Endodermal cell (in vitro differentiated cells): ENCODE measurements at regions not wholly inside any gene's neighbourhood (a gene's known extent, or its start where the extent isn't known, plus 50 kb on each side); places are given as distances from the start of the nearest gene placed in this dataset.

Source experiments
- DNase-seq: peaks from one replicate; pipeline ENCODE4 v3.0.0-alpha.2; 2017
- H3K27ac ChIP-seq: 2 replicates; pipeline ENCODE4 v1.5.1; 2013; ENCODE audit warnings: mild to moderate bottlenecking, low read depth, low read length, moderate library complexity
- H3K27me3 ChIP-seq: 2 replicates; pipeline ENCODE4 v1.6.1; 2013; ENCODE audit warnings: mild to moderate bottlenecking, low read length, moderate library complexity; ENCODE audit not compliant: insufficient read depth, control insufficient read depth, poor library complexity, severe bottlenecking
- H3K36me3 ChIP-seq: 2 replicates; pipeline ENCODE4 v1.7.0; 2013; ENCODE audit warnings: mild to moderate bottlenecking, low read length, moderate library complexity; ENCODE audit not compliant: control insufficient read depth, insufficient read depth
- H3K4me1 ChIP-seq: one replicate; pipeline ENCODE4 v1.7.0; 2013; ENCODE audit warnings: low read length; ENCODE audit not compliant: control insufficient read depth, insufficient read depth
- H3K4me3 ChIP-seq: 2 replicates; pipeline ENCODE4 v1.5.1; 2013; ENCODE audit warnings: mild to moderate bottlenecking, low read length, moderate library complexity
- H3K9ac ChIP-seq: 2 replicates; pipeline ENCODE4 v1.6.1; 2013; ENCODE audit warnings: mild to moderate bottlenecking, low read length, moderate library complexity; ENCODE audit not compliant: poor library complexity, severe bottlenecking; ENCODE audit errors: extremely low read depth
- H3K9me3 ChIP-seq: 2 replicates; pipeline ENCODE4 v1.6.1; 2013; ENCODE audit warnings: mild to moderate bottlenecking, low read length, moderate library complexity; ENCODE audit not compliant: control insufficient read depth
- H3K27ac Mint-ChIP-seq: 2 replicates; pipeline ENCODE4 v1.8.0; 2020; ENCODE audit warnings: mixed read lengths
- H3K27me3 Mint-ChIP-seq: 2 replicates; pipeline ENCODE4 v1.8.0; 2021; ENCODE audit warnings: mild to moderate bottlenecking, mixed read lengths; ENCODE audit not compliant: insufficient read depth
- H3K36me3 Mint-ChIP-seq: 2 replicates; pipeline ENCODE4 v1.8.0; 2020; ENCODE audit warnings: low read depth, mixed read lengths
- H3K4me1 Mint-ChIP-seq: 2 replicates; pipeline ENCODE4 v1.8.0; 2020; ENCODE audit warnings: mixed read lengths
- H3K4me3 Mint-ChIP-seq: 2 replicates; pipeline ENCODE4 v1.8.0; 2020; ENCODE audit warnings: mild to moderate bottlenecking, moderate library complexity, mixed read lengths
- H3K9me3 Mint-ChIP-seq: 2 replicates; pipeline ENCODE4 v1.8.0; 2020; ENCODE audit warnings: mild to moderate bottlenecking, mixed read lengths
- CTCF ChIP-seq: fragments of 200-600 bp; sonication (generic); conservative IDR thresholded peaks from 2 replicates; pipeline ENCODE4 v1.5.0; 2021; ENCODE audit warnings: antibody characterized with exemption, mild to moderate bottlenecking
- WGBS, 2 experiments: methylation state at CpG; one replicate each; pipeline versions ENCODE4 v1.1.5 to v1.1.7; 2013; ENCODE audit warnings: missing lambda C conversion rate in 2 of 2, mixed read lengths in 1 of 2; ENCODE audit not compliant: insufficient coverage in 1 of 2, insufficient read length in 1 of 2; 5-methylcytosine and 5-hydroxymethylcytosine counted together

- no peaks in the 10 kb centered on the region for H3K4me1 Mint-ChIP-seq
- no peak for DNase-seq
Measured at GRCh38 chr7:17071866-17072265, 190.1 kb upstream of the AGR3 start.

GRCh38 chr7:17075601-17076255 lies 193.9 kb upstream of the AGR3 start:
- no peak overlapping the region for H3K9ac ChIP-seq
- no peak overlapping the region for H3K4me3 Mint-ChIP-seq
- no peaks in the 10 kb centered on the region for H3K9me3 Mint-ChIP-seq
- H3K27ac Mint-ChIP-seq, result no peak overlapping the region
- H3K36me3 ChIP-seq, result no peaks in the 10 kb centered on the region
- WGBS, 2 experiments, result 89 to 93% methylated on average over 4 to 6 of the region's 6 CpGs
- DNase-seq, result no peak
- peaks cover 2% of the 10 kb centered on the region for H3K9me3 ChIP-seq
- no peaks in the 10 kb centered on the region for H3K4me1 Mint-ChIP-seq
- no peak overlapping the region for H3K4me3 ChIP-seq
- no peaks in the 10 kb centered on the region for H3K27me3 Mint-ChIP-seq
- no peaks in the 10 kb centered on the region for H3K4me1 ChIP-seq
- TF ChIP-seq CTCF, result no peak
- H3K27me3 ChIP-seq, result no peaks in the 10 kb centered on the region
- no peak overlapping the region for H3K27ac ChIP-seq
- H3K36me3 Mint-ChIP-seq, result no peaks in the 10 kb centered on the region

More at GRCh38 chr7:17071866-17072265, 190.1 kb upstream of the AGR3 start:
- H3K27ac Mint-ChIP-seq, result no peak overlapping the region
- Histone ChIP-seq H3K4me1 (no peaks in the 10 kb centered on the region), H3K36me3 (no peaks in the 10 kb centered on the region), H3K27ac (no peak overlapping the region), H3K9me3 (no peaks in the 10 kb centered on the region), H3K4me3 (no peak overlapping the region), H3K27me3 (no peaks in the 10 kb centered on the region), H3K9ac (no peak overlapping the region)
- H3K4me3 Mint-ChIP-seq, result no peak overlapping the region
- no peaks in the 10 kb centered on the region for H3K9me3 Mint-ChIP-seq
- TF ChIP-seq CTCF, result no peak
- WGBS, 2 experiments, result 100% methylated on average over 1 of the region's 1 CpG; no CpG with 5 or more reads in 1 of the 2 experiments
- no peaks in the 10 kb centered on the region for H3K36me3 Mint-ChIP-seq
- H3K27me3 Mint-ChIP-seq, result no peaks in the 10 kb centered on the region

- no peak overlapping the region for H3K27ac ChIP-seq
- no peak overlapping the region for H3K4me3 ChIP-seq
- Mint-ChIP-seq H3K27me3 (no peaks in the 10 kb centered on the region), H3K9me3 (no peaks in the 10 kb centered on the region), H3K4me3 (no peak overlapping the region), H3K36me3 (no peaks in the 10 kb centered on the region), H3K27ac (no peak overlapping the region), H3K4me1 (no peaks in the 10 kb centered on the region)
- 87 to 97% methylated on average over 3 to 6 of the region's 6 CpGs for WGBS, 2 experiments
- no peaks in the 10 kb centered on the region for H3K27me3 ChIP-seq
- no peaks in the 10 kb centered on the region for H3K4me1 ChIP-seq
- peaks cover 3% of the 10 kb centered on the region for H3K9me3 ChIP-seq
- TF ChIP-seq CTCF, result no peak
- H3K36me3 ChIP-seq, result no peaks in the 10 kb centered on the region
- no peak for DNase-seq
- no peak overlapping the region for H3K9ac ChIP-seq
Measured at GRCh38 chr7:17078298-17078697, 196.5 kb upstream of the AGR3 start.
